ENCODE measurements at regions not wholly inside any gene's neighbourhood (a gene's known extent, or its start where the extent isn't known, plus 50 kb on each side); places are given as distances from the start of the nearest gene placed in this dataset.

DNA sequence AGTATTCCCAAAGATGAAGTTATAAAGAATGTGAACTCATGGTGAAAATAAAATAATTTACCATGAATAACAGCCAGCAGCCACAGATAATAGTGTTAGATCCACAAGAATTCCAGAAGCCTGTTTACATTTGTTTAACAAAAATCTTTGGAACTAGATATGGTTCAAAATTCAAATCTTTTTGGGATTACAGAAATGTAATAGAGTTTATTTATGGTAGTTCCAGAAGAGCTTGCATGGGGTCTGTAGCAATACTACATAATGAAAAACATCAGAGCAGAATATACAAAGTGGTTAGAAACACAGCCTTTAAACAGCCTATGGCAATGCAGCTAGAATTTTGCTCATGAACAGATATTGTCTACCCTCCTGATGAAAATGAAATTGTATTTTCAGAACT is 179.1 kb downstream of the RDH14 start:
- Histone ChIP-seq H3K4me1 (ENCODE audit: insufficient read depth, low read length, poor library complexity, severe bottlenecking) (peaks cover 40% of the 10 kb centered on the region), H3K9me3 (ENCODE audit: low read depth, low read length, poor library complexity, severe bottlenecking) (no peaks in the 10 kb centered on the region), H3K27ac (ENCODE audit: low read depth, low read length, poor library complexity, severe bottlenecking) (no peak overlapping the region), H3K27me3 (replicated peaks; ENCODE audit: insufficient read depth, low read depth, low read length, poor library complexity) (no peaks in the 10 kb centered on the region), H3K36me3 (ENCODE audit: insufficient read depth, low read length, poor library complexity, severe bottlenecking) (no peaks in the 10 kb centered on the region), H3K4me3 (ENCODE audit: low read depth, low read length, poor library complexity, severe bottlenecking) (no peak overlapping the region)
- DNase-seq (ENCODE audit: low spot score): no peak
- POLR2A ChIA-PET (ENCODE audit: low non-redundant PET): no interaction called here
- BruUV-seq (replicated peaks): no TSS peak
- CTCF ChIA-PET: no interaction called here
- intact Hi-C loops (cut with micrococcal nuclease; ENCODE audit: unreplicated experiment): loop anchor here (2.0 kb wide), 1 partner anchor 531 kb away; no protein-coding TSS in a partner anchor
- TF ChIP-seq CTCF (conservative IDR thresholded peaks at IDR 0.05; ENCODE audit: low read depth, low read length) (no peak), EZH2 (IDR thresholded peaks at IDR 0.05; ENCODE audit: borderline replicate concordance, low read depth, low read length, poor library complexity, severe bottlenecking) (no peak)

DNA sequence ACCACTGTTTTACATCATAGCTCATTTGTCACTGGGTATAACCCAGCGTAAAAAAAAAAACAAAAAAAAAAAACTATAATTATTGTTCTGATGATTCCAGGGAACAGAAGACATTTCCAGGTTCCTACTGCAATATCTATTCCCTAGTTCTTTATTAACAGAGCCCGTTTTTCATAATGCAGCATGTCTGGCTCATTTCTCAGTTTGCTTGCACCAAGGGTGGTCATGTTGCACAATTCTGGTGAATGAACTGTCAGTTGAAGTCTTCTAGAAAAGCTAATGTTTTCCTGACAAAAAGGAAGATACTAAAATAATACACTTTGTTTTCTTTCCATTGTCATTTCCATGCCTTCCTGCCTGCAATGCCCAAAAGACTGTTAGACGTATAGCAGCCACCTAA is 180.1 kb downstream of the RDH14 start:
- Histone ChIP-seq H3K27me3 (replicated peaks; ENCODE audit: insufficient read depth, low read depth, low read length, poor library complexity) (no peaks in the 10 kb centered on the region), H3K9me3 (ENCODE audit: low read depth, low read length, poor library complexity, severe bottlenecking) (no peaks in the 10 kb centered on the region), H3K4me3 (ENCODE audit: low read depth, low read length, poor library complexity, severe bottlenecking) (no peak overlapping the region), H3K27ac (ENCODE audit: low read depth, low read length, poor library complexity, severe bottlenecking) (no peak overlapping the region), H3K4me1 (ENCODE audit: insufficient read depth, low read length, poor library complexity, severe bottlenecking) (peaks cover 40% of the 10 kb centered on the region), H3K36me3 (ENCODE audit: insufficient read depth, low read length, poor library complexity, severe bottlenecking) (no peaks in the 10 kb centered on the region)
- CTCF ChIA-PET: interaction anchor here (0.8 to 1.3 kb wide), 2 partner anchors 165 to 208 kb away, joined by 4 to 6 read pairs; no protein-coding TSS in a partner anchor
- peak; percentile 54 for DNase-seq (ENCODE audit: low spot score)
- POLR2A ChIA-PET (ENCODE audit: low non-redundant PET): no interaction called here
- intact Hi-C loops (cut with micrococcal nuclease; ENCODE audit: unreplicated experiment): loop anchor here (2.0 kb wide), 1 partner anchor 530 kb away; no protein-coding TSS in a partner anchor
- BruUV-seq (replicated peaks): no TSS peak
- no peak for TF ChIP-seq CTCF (conservative IDR thresholded peaks at IDR 0.05; ENCODE audit: low read depth, low read length)
- no peak for TF ChIP-seq EZH2 (IDR thresholded peaks at IDR 0.05; ENCODE audit: borderline replicate concordance, low read depth, low read length, poor library complexity, severe bottlenecking)

DNA sequence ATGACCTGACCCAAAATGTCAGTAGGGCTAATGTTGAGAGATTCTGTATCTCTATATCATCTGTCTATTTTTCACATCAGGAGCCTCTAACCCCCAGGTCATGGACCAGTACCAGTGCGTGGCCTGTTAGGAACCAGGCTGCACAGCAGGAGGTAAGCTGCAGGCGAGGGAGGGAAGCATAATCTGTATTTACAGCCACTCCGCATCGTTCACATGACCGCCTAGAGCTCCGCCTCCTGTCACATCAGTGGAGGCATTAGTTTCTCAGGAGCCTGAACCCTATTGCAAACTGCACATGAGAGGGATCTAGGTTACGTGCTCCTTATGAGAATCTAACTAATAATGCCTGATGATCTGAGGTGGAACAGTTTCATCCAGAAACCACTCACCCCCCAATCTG is 180.6 kb downstream of the RDH14 start:
- TF ChIP-seq CTCF (conservative IDR thresholded peaks at IDR 0.05; ENCODE audit: low read depth, low read length) (no peak), EZH2 (IDR thresholded peaks at IDR 0.05; ENCODE audit: borderline replicate concordance, low read depth, low read length, poor library complexity, severe bottlenecking) (no peak)
- no peaks in the 10 kb centered on the region for H3K27me3 ChIP-seq (replicated peaks; ENCODE audit: insufficient read depth, low read depth, low read length, poor library complexity)
- no peaks in the 10 kb centered on the region for H3K36me3 ChIP-seq (ENCODE audit: insufficient read depth, low read length, poor library complexity, severe bottlenecking)
- peaks cover 40% of the 10 kb centered on the region for H3K4me1 ChIP-seq (ENCODE audit: insufficient read depth, low read length, poor library complexity, severe bottlenecking)
- H3K9me3 ChIP-seq (ENCODE audit: low read depth, low read length, poor library complexity, severe bottlenecking): no peaks in the 10 kb centered on the region
- no peak overlapping the region for H3K4me3 ChIP-seq (ENCODE audit: low read depth, low read length, poor library complexity, severe bottlenecking)
- no peak overlapping the region for H3K27ac ChIP-seq (ENCODE audit: low read depth, low read length, poor library complexity, severe bottlenecking)
- no TSS peak for BruUV-seq (replicated peaks)
- peak; percentile 51 for DNase-seq (ENCODE audit: low spot score)
- ChIA-PET CTCF (interaction anchor here (0.8 to 1.4 kb wide), 3 partner anchors 164 to 528 kb away, joined by 4 to 6 read pairs (median 4); no protein-coding TSS in a partner anchor), POLR2A (ENCODE audit: low non-redundant PET) (no interaction called here)
- intact Hi-C loops (cut with micrococcal nuclease; ENCODE audit: unreplicated experiment): loop anchor here (2.0 to 5.0 kb wide), 3 partner anchors 208 to 908 kb away; no protein-coding TSS in a partner anchor

Measured in A673 (cell line).